ENCODE measurements at regions not wholly inside any gene's neighbourhood (a gene's known extent, or its start where the extent isn't known, plus 50 kb on each side); places are given as distances from the start of the nearest gene placed in this dataset.

GRCh38 chr2:49286726-49287125 is 132.4 kb upstream of the FSHR start:
- DNase-seq (ENCODE audit: low spot score), result no peak
- Histone ChIP-seq H3K36me3 (ENCODE audit: insufficient read depth) (no peaks in the 10 kb centered on the region), H3K27me3 (ENCODE audit: insufficient read depth) (no peaks in the 10 kb centered on the region), H2AFZ (no peak overlapping the region), H4K20me1 (replicated peaks; ENCODE audit: insufficient read depth) (no peaks in the 10 kb centered on the region), H3K4me2 (no peak overlapping the region), H3K79me2 (replicated peaks; ENCODE audit: insufficient read depth) (no peaks in the 10 kb centered on the region), H3K9me2 (ENCODE audit: insufficient read depth) (0 out of 2 replicates have a peak, but pooled peaks cover 3% of the 10 kb centered on the region), H3F3A (replicated peaks; ENCODE audit: low read depth) (no peaks in the 10 kb centered on the region), H3K4me1 (ENCODE audit: insufficient read depth) (0 out of 2 replicates have a peak, but pooled peaks cover 6% of the 10 kb centered on the region), H3K4me3 (no peak overlapping the region), H3K27ac (ENCODE audit: low read depth) (no peak overlapping the region)
- Mint-ChIP-seq H3K4me1 (peaks cover 30% of the 10 kb centered on the region; the same call in 2 of the 3 replicates), H3K4me3 (no peak overlapping the region), H3K27me3 (ENCODE audit: insufficient read depth, low read depth, poor library complexity) (no peaks in the 10 kb centered on the region), H3K36me3 (ENCODE audit: low read depth) (no peaks in the 10 kb centered on the region), H3K27ac (no peak overlapping the region), H3K9me3 (no peaks in the 10 kb centered on the region)
- TF ChIP-seq ZNF331 (CRISPR knock-in tag; IDR thresholded peaks at IDR 0.05; ENCODE audit: low read depth) (no peak), CREB1 (CRISPR knock-in tag; IDR thresholded peaks at IDR 0.05; ENCODE audit: low read depth) (no peak), STAT1 (IDR thresholded peaks at IDR 0.05; ENCODE audit: unreplicated experiment) (no peak), NANOG (IDR thresholded peaks at IDR 0.05; ENCODE audit: borderline replicate concordance) (no peak), ZNF462 (CRISPR knock-in tag; IDR thresholded peaks at IDR 0.05) (no peak), JUNB (IDR thresholded peaks at IDR 0.05; ENCODE audit: unreplicated experiment) (no peak), REST (IDR thresholded peaks at IDR 0.05; ENCODE audit: unreplicated experiment) (no peak)
- TF ChIP-seq, protein P1, sequence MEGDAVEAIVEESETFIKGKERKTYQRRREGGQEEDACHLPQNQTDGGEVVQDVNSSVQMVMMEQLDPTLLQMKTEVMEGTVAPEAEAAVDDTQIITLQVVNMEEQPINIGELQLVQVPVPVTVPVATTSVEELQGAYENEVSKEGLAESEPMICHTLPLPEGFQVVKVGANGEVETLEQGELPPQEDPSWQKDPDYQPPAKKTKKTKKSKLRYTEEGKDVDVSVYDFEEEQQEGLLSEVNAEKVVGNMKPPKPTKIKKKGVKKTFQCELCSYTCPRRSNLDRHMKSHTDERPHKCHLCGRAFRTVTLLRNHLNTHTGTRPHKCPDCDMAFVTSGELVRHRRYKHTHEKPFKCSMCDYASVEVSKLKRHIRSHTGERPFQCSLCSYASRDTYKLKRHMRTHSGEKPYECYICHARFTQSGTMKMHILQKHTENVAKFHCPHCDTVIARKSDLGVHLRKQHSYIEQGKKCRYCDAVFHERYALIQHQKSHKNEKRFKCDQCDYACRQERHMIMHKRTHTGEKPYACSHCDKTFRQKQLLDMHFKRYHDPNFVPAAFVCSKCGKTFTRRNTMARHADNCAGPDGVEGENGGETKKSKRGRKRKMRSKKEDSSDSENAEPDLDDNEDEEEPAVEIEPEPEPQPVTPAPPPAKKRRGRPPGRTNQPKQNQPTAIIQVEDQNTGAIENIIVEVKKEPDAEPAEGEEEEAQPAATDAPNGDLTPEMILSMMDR (conservative IDR thresholded peaks at IDR 0.05; ENCODE audit: low read depth in 2 of 2), result no peak
- no peak for ATAC-seq

All from GM23338 (cell line).